Thyroid gland (tissue), 4 donors: ENCODE measurements at regions not wholly inside any gene's neighbourhood (a gene's known extent, or its start where the extent isn't known, plus 50 kb on each side); places are given as distances from the start of the nearest gene placed in this dataset.

ENCODE experiments used
- POLR2A ChIP-seq, 2 donors: fragments of 450-650 bp; IDR thresholded peaks; one replicate each; pipeline ENCODE4 v1.6.1; 2017; ENCODE audit warnings: antibody characterized with exemption in 2 of 2, mild to moderate bottlenecking in 2 of 2, moderate library complexity in 1 of 2
- TF ChIP-seq, protein P1 (sequence below), 6 experiments: fragments of 200-600 bp in 3 of 6; fragments of 450-650 bp in 3 of 6; sonication (generic) in 3 of 6; IDR thresholded peaks; one replicate each; pipeline ENCODE4 v1.5.1; 2016 to 2019; ENCODE audit warnings: antibody characterized with exemption in 6 of 6, mild to moderate bottlenecking in 2 of 6, inconsistent platforms in 1 of 6, moderate library complexity in 1 of 6

DNA sequence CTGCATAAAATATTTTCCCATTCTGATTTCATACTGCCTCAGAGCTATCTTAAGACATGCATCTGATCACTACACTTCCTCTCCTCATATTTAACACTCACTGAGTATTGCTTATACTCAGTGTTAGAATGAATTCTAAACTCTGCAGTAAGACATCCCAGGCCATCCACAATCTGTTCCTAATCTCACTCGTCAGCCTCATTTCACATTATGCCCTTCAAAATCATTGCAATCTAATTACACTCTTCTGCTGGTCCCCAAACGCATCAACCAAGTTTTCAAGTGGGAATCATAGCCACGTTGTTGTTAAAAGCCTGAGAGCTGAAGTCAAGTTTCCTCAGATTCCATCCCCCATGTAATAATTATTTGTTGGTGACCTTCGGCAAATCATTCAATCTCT is 1177.9 kb downstream of the ARAP2 start:
- TF ChIP-seq, protein P1, sequence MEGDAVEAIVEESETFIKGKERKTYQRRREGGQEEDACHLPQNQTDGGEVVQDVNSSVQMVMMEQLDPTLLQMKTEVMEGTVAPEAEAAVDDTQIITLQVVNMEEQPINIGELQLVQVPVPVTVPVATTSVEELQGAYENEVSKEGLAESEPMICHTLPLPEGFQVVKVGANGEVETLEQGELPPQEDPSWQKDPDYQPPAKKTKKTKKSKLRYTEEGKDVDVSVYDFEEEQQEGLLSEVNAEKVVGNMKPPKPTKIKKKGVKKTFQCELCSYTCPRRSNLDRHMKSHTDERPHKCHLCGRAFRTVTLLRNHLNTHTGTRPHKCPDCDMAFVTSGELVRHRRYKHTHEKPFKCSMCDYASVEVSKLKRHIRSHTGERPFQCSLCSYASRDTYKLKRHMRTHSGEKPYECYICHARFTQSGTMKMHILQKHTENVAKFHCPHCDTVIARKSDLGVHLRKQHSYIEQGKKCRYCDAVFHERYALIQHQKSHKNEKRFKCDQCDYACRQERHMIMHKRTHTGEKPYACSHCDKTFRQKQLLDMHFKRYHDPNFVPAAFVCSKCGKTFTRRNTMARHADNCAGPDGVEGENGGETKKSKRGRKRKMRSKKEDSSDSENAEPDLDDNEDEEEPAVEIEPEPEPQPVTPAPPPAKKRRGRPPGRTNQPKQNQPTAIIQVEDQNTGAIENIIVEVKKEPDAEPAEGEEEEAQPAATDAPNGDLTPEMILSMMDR (IDR thresholded peaks at IDR 0.05) = no peak
- no peak for TF ChIP-seq POLR2A (IDR thresholded peaks at IDR 0.05)
